SH-SY5Y (cell line): ENCODE measurements at regions not wholly inside any gene's neighbourhood (a gene's known extent, or its start where the extent isn't known, plus 50 kb on each side); places are given as distances from the start of the nearest gene placed in this dataset.

Experiments used
- GATA2 ChIP-seq: IDR thresholded peaks from 2 replicates; pipeline ENCODE4 v1.6.1; 2011; ENCODE audit warnings: mild to moderate bottlenecking, low read depth, low read length
- GATA3 ChIP-seq: IDR thresholded peaks from 2 replicates; pipeline ENCODE4 v1.6.1; 2011; ENCODE audit warnings: low read depth, mild to moderate bottlenecking, low read length, moderate library complexity

DNA sequence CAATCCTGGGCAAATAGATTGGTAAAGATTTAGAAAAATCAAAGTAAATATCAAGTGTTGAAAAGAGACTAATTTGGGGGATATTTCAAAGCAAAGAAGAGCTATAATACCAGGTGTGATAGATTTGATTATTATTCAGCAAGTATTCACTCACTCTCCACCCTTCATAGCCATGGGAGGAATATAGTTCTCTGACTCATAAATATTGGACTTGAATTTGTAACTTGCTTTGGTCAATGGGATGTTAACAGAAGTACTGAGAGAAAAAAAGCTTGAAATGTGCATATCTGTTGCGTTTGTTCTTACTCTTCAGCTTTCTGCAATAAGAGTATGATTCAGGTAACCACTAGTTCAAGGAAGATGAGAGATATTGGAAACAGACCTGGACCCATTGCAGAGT lies 54.5 kb upstream of the IKZF2 start:
- no peak for TF ChIP-seq GATA2
- no peak for TF ChIP-seq GATA3
